ENCODE measurements at regions not wholly inside any gene's neighbourhood (a gene's known extent, or its start where the extent isn't known, plus 50 kb on each side); places are given as distances from the start of the nearest gene placed in this dataset.

DNA sequence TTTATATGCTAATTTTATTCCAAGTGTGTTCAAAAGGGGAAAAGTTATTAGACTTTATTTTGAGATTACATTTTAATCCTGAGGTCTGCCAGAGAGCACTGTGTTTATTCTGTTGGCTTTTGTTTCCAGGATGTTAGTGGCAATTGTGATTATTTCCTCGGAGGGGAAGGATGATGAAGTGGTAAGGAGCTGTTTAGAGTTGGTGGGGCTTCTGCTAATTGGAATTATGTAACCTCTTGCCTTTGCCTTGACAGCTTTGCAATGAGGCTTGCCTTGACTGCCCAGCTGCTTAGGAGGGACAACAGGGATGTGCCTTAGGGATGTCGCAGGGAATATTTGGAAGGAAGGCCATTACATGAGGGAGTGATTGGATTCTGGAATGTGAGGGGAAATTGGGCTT is 89.7 kb upstream of the E2F8 start:
- TF ChIP-seq, protein P1, sequence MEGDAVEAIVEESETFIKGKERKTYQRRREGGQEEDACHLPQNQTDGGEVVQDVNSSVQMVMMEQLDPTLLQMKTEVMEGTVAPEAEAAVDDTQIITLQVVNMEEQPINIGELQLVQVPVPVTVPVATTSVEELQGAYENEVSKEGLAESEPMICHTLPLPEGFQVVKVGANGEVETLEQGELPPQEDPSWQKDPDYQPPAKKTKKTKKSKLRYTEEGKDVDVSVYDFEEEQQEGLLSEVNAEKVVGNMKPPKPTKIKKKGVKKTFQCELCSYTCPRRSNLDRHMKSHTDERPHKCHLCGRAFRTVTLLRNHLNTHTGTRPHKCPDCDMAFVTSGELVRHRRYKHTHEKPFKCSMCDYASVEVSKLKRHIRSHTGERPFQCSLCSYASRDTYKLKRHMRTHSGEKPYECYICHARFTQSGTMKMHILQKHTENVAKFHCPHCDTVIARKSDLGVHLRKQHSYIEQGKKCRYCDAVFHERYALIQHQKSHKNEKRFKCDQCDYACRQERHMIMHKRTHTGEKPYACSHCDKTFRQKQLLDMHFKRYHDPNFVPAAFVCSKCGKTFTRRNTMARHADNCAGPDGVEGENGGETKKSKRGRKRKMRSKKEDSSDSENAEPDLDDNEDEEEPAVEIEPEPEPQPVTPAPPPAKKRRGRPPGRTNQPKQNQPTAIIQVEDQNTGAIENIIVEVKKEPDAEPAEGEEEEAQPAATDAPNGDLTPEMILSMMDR (IDR thresholded peaks at IDR 0.05): no peak
- no peak for TF ChIP-seq POLR2A (IDR thresholded peaks at IDR 0.05)
- TF ChIP-seq POLR2AphosphoS5 (IDR thresholded peaks at IDR 0.05): no peak

Measured in upper lobe of left lung (tissue), 4 donors.